Erythroblast (primary cell): ENCODE measurements at regions not wholly inside any gene's neighbourhood (a gene's known extent, or its start where the extent isn't known, plus 50 kb on each side); places are given as distances from the start of the nearest gene placed in this dataset.

Experiments used
- DNase-seq, 2 experiments: peaks; one replicate each; lab custom pipeline; 2025; lab: John Stamatoyannopoulos, UW
- GATA1 ChIP-seq: IDR thresholded peaks from 2 replicates; pipeline ENCODE4 v1.6.1; 2011; ENCODE audit warnings: low read depth, mild to moderate bottlenecking, control low read depth, low read length, moderate library complexity
- POLR2A ChIP-seq: IDR thresholded peaks from 2 replicates; pipeline ENCODE4 v1.6.1; 2011; ENCODE audit warnings: mild to moderate bottlenecking, low read length

DNA sequence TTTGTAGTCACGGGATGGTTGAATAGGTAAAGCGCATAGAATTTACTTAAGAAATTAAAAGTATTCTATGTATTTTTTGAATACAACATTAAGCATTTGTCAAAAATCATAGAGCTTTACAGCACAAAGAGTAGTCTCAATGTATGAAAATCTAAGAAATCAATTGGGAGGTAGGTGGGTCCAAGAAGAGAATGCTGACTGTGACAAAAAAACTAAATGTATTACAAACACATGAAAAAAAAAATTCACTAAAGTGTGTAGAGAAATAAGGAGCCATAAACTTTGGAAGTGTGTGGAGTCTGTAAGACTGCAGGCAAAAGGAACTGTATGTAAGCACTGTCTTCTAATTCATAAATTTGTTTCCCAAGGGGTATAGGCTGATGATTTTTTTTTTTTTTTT is 558.3 kb downstream of the JRKL start:
- no peak for DNase-seq
- no peak for TF ChIP-seq GATA1
- TF ChIP-seq POLR2A: no peak

DNA sequence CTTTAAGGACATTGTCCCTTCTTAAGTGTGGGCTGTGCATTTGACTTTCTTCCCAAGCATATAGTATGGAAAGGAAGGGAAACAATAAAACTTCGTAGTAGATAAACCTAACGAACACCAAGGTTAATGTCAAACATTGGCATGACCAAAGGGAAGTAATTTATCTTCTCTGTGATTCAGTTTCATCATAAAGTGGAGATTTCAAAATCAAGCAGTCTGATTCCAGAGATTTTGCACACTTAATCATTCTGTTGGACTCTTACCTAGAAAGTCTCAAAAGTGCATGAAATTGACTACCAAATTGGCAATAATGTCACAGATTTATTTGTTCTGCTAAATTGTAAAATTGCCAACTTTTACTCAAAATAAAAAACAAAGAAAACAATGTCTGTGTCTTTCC is 559.7 kb downstream of the JRKL start:
- no peak for TF ChIP-seq GATA1
- no peak for TF ChIP-seq POLR2A
- DNase-seq: no peak

DNA sequence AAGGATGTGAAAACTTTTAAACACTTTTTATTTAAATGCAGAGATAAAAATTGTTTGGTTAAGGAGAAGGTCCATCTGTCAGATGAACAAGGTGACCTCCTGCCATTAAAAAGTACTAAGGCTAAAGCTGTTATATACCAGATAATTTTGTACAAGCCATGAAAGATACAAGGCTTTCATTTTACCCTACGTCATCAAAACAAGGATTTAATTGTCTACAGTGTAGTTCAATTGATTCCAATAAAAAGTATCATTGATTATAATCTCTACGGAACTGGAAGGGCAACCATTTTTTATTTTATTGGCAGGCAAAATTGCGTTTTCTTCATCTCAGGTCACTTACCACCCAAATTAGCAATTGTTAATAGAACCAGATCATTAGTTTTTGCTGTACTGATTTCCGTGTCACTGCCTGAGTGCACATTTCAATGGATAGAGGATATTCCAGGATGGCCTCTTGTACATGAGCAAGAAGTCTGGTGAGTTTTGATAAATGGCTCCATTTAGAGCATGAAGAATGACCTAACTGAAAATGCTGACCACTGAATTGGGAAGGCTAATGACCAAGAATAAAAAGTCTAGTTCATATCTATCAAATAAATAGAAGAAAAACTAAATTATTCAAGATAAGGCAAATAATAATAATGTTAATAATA is 564.9 kb downstream of the JRKL start:
- no peak for DNase-seq
- TF ChIP-seq GATA1 (no peak), POLR2A (no peak)

DNA sequence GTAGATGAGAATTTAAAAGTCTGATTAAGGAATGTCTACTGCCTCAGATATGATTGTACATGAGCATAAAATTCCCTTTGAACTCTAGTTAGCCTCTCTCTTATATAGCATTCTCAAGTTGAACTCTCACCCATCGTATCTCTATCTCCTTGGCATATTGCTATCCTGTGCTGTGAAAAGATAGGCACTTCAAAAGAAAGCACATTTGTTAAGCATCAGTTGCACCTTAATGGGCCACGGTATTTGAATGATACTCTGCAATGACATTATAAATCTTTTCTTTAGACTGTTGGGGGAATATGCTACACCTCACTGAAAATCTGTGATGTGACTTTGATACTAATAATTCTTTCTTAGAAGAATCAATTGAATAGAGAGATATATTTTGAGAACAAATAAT is 570.7 kb downstream of the JRKL start:
- TF ChIP-seq POLR2A: no peak
- no peak for TF ChIP-seq GATA1
- DNase-seq: no peak

DNA sequence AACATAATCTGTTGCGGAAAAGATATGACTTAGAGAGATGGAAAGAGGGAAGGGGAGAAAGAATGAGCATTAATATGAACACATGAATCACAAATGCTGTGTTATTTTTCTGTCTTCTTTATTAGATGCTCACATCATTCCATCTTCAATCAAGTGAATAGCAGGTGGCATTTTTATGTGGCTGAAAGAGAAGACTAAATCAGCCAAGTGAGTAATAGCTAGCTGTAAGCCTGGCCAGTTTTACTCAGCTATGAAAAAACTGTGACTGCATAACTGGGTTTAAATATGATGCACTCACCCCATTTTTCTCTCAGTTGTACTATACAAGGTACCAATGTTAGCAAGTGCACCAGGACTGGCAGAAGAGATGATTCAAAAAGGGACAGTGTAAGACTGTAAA is 571.1 kb downstream of the JRKL start:
- no peak for DNase-seq
- TF ChIP-seq GATA1 (no peak), POLR2A (no peak)

DNA sequence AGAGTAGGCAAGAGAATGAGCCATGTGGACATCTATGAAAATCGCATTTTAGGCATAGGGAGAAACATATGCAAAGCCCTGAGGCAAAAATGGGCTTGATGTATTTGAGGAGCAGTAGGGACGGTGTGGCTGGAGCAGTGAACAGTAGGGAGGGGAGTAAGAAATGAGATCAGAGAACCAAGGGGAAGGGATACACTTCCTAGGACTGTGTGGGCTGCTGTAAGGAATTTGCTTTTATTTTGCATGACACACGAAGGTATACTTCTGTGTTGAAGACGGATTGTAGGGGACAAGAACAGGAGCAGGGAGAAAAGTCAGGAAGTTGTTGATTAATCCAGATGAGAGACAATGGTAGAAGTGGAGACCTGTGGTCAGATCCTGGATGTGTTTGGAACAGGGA is 572.1 kb downstream of the JRKL start:
- no peak for DNase-seq
- TF ChIP-seq POLR2A (no peak), GATA1 (no peak)

DNA sequence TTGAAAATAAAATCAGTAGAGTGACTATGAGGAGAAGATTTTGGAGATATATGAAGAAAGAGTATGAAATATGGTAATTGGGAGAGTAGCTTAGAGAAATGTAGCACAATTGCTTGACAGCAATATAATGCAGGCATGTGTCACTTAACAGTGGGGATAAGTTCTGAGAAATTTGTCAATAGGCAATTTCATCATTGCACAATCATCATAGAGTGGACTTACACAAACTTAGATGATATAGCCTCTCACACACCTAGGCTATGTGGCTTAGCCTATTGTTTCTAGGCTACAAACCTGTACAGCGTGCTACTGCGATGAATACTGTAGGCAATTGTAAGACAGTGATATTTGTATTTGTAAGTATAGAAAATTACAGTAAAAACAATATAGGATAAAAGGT is 573.6 kb downstream of the JRKL start:
- DNase-seq: no peak
- TF ChIP-seq POLR2A: no peak
- TF ChIP-seq GATA1: no peak

DNA sequence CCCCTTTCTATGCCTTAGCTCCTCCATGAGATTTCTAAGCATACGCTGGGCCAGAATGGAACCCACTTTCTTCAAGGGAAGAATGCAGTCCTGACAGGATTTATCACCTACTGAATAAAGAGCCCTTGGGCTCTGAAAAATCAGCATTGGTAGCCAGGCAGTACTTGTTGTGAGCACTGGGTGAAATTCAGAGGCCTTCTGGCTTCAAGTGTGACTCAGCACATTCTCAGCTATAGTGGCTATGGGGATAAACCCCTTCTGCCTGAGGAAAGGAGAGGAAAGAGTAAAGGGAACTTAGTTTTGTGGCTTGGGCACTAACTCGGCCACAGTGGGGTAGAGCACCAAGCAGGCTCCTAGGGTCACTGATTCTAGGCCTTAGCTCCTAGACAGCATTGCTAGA is 574.8 kb downstream of the JRKL start:
- no peak for DNase-seq
- TF ChIP-seq POLR2A (no peak), GATA1 (no peak)

DNA sequence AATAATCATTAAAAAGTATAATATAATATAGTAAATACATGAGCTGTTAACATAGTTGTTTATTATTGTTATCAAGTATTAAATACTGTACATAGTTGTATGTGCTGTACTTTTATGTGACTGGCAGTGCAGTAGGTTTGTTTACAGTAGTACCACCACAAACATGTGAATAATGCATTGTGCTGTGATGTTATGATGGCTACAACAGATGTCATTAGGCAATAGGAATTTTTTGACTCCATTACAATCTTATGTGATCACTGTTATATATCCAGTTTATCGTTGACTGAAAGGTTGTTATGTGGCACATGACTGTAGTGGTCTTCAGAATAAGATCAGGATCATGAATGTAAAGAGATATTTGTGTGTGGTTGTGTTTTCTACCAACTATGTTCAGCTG is 577.8 kb downstream of the JRKL start:
- DNase-seq: no peak
- TF ChIP-seq POLR2A (no peak), GATA1 (no peak)

DNA sequence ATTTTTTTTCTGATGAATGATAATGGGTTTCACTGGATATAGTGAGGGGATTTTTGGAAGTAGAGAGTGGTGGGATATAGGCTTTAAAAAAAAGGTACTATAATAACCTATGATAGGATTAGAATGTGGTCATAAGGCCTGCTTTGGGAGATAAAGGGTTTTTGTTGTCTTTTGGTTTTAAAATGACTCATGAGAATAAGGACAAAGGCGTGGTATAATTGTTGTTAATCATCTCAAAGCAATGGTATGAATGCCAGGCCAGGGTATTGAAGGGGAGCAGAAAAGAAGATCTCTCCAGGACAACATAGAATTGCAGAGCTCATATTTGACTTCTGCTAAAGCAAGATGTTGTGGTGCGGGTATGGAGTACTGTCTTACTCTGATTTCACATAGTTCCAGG is 579.4 kb downstream of the JRKL start:
- no peak for DNase-seq
- no peak for TF ChIP-seq POLR2A
- no peak for TF ChIP-seq GATA1

DNA sequence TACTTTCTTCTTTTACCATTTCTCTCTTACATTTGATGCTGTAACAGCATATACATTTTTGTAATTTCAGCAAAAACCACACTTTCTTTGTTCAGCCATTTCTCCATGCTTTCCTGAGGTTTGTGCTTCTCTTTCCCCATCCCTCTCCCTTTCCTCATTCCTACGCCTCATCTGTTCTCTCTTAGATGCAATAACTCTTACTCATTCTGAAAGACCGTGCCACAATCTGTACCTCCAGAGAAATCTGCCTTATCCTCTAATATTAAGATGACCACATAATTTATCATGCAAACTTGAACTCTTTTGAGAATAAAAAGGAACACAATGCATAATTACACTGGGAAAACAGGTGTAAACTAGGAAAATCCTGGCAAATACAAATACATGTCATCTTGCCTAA is 588.9 kb downstream of the JRKL start:
- no peak for DNase-seq
- TF ChIP-seq GATA1 (no peak), POLR2A (no peak)

DNA sequence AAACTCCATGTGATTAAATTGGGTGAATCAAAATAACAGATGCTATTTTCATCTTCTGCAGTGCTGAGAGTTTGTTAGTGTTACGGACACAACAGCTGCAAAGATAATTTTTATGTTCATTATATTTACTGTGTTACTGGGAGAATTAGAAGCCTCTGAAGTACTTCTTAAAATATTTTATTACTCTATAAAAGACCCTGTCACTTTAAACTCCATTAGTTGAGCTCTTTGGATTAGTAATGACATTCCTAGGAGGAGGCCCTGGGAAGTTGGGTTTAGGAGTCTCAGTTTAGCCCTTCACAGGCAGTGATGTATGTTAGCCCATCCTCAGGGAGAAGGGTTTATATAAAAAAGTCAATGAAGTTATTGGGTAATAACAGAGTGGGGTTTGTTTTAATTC is 596.7 kb downstream of the JRKL start:
- DNase-seq: no peak
- TF ChIP-seq GATA1: no peak
- no peak for TF ChIP-seq POLR2A

DNA sequence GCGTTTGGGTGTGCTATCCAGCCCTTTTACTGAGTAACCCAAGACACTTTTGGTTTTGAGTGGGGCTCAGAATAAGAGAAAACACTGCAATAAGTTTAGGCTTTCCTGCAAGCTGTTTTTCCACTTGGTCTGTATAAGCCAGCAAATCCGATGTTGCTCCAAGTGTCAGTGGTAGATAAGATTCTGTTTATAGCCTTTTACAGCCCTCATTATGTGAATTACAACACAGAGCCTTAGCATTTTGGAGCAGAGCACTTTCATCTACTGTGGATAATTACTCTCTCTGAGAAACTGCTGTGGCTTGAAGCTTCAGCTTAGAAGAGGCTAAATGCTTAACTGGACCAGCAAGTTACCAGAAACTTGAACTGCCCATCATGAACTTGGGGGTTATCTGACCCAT is 601.1 kb downstream of the JRKL start:
- no peak for TF ChIP-seq POLR2A
- no peak for TF ChIP-seq GATA1

DNA sequence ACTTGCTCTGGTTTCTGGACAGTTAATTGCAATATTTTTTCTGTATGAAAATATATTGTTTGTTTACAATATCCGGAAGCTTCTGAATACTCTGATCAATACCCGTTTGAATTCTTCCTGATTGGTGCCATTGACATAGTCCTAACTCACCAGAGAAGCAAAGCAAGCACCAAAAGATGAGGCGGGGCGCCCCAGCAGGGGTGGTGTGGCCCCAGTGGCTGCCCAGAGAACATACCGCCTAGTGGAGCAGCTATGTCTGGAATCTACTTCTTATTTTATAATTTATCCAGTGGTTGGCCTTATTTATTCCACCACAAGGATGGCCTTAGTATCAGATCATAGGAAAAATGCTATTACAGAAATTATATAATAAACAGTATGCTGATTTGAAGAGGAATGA is 610.7 kb downstream of the JRKL start:
- TF ChIP-seq POLR2A (no peak), GATA1 (no peak)
- no peak for DNase-seq

More for the DNA sequence above, 601.1 kb downstream of the JRKL start:
- DNase-seq: no peak

DNA sequence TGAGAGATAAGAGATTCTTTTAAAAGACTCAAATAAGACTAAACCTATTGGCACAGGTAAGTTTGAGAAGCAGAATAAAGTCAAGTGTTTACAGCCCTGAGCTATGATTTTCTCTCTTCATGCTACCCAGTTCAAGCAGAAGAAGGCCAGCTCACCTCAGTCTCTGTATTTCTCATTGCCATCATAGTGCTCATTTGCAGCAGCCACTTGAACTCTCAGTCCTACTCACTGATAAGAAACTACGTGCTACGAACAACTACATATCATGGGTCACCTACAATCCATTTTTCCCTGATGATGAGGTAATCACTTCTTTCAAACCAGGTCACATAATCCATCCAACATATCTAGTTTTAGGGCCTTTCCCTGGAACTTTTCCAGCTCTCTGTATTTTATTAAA is 617.5 kb downstream of the JRKL start:
- no peak for DNase-seq
- TF ChIP-seq GATA1 (no peak), POLR2A (no peak)
